ENCODE measurements at regions not wholly inside any gene's neighbourhood (a gene's known extent, or its start where the extent isn't known, plus 50 kb on each side); places are given as distances from the start of the nearest gene placed in this dataset.

DNA sequence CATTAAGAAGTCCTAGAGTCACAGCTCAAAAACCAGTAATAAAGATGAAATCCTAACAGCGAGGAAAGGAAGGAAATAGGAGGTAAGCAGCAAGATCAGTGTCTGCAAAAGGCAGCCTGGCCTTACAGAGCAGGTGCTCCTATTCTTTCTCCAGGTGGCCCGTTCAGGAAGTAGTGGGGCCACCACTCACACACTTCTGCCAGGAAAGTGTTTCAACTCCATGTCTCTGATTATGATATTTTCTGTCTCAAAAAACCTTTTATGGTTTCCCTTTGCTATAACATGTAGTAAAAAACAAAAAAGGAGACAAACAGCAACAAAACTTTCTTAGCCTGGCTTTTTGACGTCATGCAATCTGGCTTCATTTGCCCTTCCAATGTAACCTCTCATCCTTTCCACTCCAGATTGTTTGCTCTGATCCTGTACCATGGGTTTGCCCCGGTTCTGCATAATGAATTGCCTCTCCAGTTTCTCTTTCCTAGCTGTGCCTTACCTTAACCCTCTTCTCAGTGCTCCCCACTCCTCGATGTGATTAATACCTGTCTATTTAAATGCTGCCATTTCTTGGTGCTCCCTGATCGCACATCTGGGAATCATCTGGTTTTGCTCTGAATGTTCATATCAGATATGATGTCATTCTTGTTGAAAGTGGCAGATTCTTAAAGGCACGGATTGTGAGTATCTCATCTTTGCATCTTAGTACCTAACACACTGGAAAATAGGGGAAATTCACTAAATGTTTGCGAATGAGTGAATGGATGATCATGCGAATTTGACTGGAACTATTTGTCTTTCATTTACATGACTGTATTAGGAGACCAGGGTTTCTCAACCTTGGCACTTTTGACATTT, 50.6 kb upstream of the PTPRM start:
- TF ChIP-seq, protein P1, sequence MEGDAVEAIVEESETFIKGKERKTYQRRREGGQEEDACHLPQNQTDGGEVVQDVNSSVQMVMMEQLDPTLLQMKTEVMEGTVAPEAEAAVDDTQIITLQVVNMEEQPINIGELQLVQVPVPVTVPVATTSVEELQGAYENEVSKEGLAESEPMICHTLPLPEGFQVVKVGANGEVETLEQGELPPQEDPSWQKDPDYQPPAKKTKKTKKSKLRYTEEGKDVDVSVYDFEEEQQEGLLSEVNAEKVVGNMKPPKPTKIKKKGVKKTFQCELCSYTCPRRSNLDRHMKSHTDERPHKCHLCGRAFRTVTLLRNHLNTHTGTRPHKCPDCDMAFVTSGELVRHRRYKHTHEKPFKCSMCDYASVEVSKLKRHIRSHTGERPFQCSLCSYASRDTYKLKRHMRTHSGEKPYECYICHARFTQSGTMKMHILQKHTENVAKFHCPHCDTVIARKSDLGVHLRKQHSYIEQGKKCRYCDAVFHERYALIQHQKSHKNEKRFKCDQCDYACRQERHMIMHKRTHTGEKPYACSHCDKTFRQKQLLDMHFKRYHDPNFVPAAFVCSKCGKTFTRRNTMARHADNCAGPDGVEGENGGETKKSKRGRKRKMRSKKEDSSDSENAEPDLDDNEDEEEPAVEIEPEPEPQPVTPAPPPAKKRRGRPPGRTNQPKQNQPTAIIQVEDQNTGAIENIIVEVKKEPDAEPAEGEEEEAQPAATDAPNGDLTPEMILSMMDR (conservative IDR thresholded peaks at IDR 0.05; ENCODE audit: low read depth, low read length), result no peak
- TF ChIP-seq EZH2phosphoT487 (IDR thresholded peaks at IDR 0.05; ENCODE audit: borderline replicate concordance, low read length) (no peak), EZH2 (IDR thresholded peaks at IDR 0.05; ENCODE audit: low read length, unreplicated experiment) (no peak)
